Activated naive CD4-positive, alpha-beta T cell treated with anti-CD3 and anti-CD28 coated beads, Interleukin-2, amount 50 U/mL, for 72 hours (primary cell): ENCODE measurements at regions not wholly inside any gene's neighbourhood (a gene's known extent, or its start where the extent isn't known, plus 50 kb on each side); places are given as distances from the start of the nearest gene placed in this dataset.

Source experiments
- ATAC-seq, 2 donors: fragments of 150-1000 bp; cut with Tn5 transposase; 2 replicates each; pipeline ENCODE4 v1.10.0; 2021; ENCODE audit warnings: mild to moderate bottlenecking in 2 of 2, moderate library complexity in 2 of 2
- DNase-seq, 2 donors: peaks; one replicate each; pipeline ENCODE4 v3.0.0; 2021 to 2022; ENCODE audit warnings: low spot score in 2 of 2
- H3K27ac Mint-ChIP-seq, 2 donors: one replicate each; pipeline ENCODE4 v1.8.0; 2022; ENCODE audit warnings: mild to moderate bottlenecking in 2 of 2, mixed read lengths in 2 of 2
- H3K36me3 Mint-ChIP-seq, 2 donors: one replicate each; pipeline ENCODE4 v1.8.0; 2022; ENCODE audit warnings: mixed read lengths in 2 of 2
- H3K9me3 Mint-ChIP-seq, 2 donors: one replicate each; pipeline ENCODE4 v1.8.0; 2022; ENCODE audit warnings: mixed read lengths in 2 of 2

DNA sequence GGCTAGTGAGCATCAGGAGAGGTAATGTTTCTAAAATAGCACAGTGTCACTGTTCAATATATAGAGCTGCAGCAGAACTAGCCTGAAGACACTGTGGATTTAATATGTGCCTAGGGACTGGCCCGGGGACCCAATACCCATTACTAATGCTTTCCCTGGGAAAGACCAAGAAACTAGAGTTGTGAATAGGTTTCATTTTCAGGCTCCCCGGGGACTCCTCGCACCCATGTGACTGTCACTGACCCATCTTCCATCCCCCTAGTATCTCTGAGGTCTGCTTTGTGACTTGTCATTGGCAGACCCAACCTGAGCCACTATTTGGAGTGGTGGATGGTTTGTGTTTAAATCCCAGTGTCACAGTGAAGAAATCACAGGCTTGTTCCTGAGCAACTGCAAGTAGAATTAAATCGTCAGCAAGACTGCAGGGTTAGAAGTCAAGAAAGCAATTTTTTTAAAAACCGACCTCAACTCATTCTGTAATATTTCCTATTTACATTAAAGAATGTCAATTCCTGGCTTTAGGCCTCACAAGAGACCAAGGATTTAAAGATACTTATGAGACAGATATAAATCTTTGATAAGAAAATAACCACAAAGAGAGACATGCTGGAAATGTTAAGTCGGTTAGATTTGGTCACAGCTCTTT lies 130.0 kb upstream of the TNR start:
- Mint-ChIP-seq H3K36me3 (no peaks in the 10 kb centered on the region), H3K9me3 (no peaks in the 10 kb centered on the region), H3K27ac (no peak overlapping the region)
- ATAC-seq (peak in 1 of 2 donors; percentile 20), DNase-seq (no peak)

DNA sequence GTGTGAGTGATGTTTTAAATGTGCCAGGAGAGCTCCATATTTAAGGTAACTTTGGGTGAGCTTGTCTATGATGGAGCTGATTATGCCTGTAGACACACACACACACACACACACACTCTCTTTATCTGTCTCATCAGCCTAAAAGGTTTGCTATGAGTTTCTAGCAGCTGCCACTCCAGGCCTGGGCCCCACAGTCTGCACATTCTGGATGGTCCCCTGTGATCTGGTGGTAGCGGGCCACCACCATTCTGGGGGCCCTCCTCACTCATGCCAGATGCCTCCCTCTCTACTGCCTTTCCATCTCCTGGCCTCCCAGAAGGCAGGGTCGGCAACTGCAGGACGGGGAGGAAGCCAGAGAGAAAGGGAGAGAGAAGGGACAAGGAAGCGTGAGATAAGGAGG lies 129.2 kb upstream of the TNR start:
- Mint-ChIP-seq H3K9me3 (no peaks in the 10 kb centered on the region), H3K27ac (no peak overlapping the region), H3K36me3 (no peaks in the 10 kb centered on the region)
- no peak for ATAC-seq
- no peak for DNase-seq

DNA sequence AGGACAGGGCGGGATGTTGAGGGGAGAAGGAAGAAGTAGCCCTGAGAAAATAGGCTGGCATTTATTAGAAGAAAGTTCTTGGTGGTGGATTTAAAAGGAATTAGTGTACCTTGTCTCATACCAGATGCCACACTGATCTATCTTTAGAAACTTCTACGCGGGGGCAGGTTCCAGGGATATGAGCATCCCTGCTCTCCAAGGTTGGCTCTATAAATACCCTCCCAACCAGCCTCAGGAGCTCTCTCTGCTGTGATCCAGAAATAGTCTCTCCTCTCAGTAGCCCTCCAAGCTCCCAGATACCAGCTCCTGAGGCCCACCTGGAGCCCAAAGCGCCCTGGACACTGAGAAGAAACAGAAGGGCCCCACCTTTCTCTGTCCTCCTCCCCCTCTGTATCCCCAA lies 128.3 kb upstream of the TNR start:
- no peaks in the 10 kb centered on the region for H3K9me3 Mint-ChIP-seq
- ATAC-seq: no peak

DNA sequence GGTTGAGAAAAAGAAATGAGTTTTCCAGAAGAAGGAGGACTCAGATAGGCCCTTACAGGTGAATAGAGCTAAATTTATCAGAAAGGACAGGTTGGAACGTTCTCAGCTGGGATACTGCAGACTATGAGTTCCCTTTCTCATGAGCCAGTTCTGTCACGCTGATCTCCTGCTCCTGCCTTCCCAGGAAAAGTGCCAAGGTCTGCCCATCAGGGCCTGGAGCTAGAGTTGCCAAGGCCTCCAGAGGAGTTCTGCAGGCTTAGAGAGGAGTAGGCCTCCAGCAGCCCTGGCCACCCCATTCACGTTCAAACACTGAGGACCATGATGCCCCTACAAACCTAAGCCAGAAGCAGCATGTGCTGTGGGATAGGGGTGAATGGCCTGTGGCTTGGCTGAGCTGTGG lies 126.8 kb upstream of the TNR start:
- no peak for ATAC-seq
- H3K36me3 Mint-ChIP-seq: no peaks in the 10 kb centered on the region
- no peaks in the 10 kb centered on the region for H3K9me3 Mint-ChIP-seq

More for the DNA sequence above, 128.3 kb upstream of the TNR start:
- H3K36me3 Mint-ChIP-seq: no peaks in the 10 kb centered on the region
- no peak for DNase-seq
- H3K27ac Mint-ChIP-seq: no peak overlapping the region

DNA sequence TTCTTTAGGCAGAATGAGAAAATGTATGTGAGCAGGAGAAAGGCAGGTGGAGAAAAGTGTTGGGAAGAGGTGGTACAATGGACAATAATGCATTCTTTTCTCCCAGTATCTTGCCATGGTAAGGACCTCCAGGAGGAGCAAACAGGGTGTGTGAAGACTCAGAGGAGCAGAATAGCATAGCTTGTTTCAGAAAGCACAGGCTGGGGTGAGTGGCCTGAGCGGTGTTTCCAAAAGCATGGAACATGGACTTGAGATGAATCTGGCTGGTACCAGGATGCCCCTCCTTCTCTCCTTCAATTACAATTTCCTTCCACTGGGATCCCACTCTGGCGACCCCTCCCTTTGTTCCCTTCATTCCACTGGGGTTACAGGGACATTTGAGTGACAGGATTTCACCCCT lies 123.4 kb upstream of the TNR start:
- Mint-ChIP-seq H3K27ac (no peak overlapping the region), H3K36me3 (no peaks in the 10 kb centered on the region), H3K9me3 (no peaks in the 10 kb centered on the region)
- DNase-seq (no peak), ATAC-seq (no peak)

More for the DNA sequence above, 126.8 kb upstream of the TNR start:
- no peak overlapping the region for H3K27ac Mint-ChIP-seq
- DNase-seq: no peak

DNA sequence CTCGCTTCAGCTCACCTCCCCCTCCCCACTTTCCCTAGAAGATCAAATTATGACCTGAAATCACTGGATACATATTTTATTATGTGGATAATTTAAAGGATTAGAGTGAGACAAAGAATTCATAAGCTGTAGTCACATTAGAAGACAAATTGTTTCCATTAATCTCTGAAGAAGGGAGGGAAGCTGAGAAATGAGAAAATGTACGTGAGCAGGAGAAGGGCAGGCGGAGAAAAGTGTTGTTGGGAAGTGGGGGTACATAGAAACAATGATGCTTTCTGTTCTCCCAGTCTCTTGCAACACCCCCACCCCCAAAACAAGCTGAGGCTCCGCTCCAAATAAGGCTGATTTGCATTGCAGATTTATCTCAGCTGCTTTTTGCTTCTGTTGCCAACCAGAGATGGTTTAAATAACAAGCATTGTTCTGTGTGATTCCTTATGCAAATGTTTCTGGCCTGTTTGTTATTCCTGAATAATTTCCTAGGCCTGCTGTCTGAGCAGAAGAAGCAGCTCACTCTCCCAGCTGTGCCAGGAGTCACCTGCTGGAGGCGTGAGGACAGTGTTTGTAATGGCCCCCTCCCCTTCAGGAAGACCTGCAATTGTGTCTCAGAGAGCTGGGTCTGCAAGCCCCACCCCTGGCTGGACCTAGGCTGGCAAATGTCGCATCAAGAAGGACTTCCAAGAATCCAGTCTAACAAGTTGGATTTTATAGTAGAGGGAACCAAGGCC lies 121.8 kb upstream of the TNR start:
- no peaks in the 10 kb centered on the region for H3K9me3 Mint-ChIP-seq
- DNase-seq (no peak), ATAC-seq (no peak)
- H3K36me3 Mint-ChIP-seq: no peaks in the 10 kb centered on the region
- H3K27ac Mint-ChIP-seq: no peak overlapping the region

DNA sequence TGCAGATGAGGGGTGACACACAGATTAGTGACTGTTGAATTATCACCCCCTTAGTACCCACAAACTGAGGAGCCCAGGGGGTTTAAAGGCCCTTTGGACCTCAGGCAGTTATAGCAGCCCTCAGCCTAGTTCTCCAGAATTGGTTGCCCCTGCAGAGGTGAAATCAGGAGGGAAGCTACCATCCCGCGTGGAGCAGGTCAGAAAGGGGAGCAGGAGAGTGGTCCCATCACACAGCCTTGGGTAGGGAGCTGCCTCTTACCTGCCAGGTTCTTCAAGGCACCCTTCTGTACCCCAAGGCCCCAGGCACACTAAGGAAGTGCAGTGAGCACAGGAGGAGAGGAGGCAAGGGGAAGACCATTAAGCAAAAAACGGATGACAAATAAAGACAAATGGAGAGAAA lies 121.2 kb upstream of the TNR start:
- H3K9me3 Mint-ChIP-seq: no peaks in the 10 kb centered on the region
- no peak for ATAC-seq
- no peak overlapping the region for H3K27ac Mint-ChIP-seq

DNA sequence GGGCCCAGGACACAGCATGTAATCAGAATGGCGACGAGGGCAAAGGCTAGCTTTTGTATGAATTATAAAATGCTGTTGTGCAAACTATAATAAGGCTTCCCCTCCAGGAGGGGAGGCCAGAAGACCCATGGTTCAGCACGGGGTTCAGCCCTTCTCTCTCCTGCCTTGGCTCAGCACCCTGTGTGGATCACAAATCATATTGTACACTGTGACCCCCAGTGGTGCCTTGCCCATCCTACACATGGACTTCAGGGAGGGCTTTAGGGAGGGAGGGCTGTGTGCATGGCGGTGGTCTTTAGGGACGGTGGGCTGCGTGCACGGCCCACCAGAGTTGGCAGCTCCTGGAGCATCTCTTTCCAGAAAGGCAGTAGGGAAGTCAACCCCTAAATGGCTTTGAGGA lies 120.8 kb upstream of the TNR start:
- DNase-seq (no peak), ATAC-seq (no peak)
- H3K36me3 Mint-ChIP-seq: no peaks in the 10 kb centered on the region
- no peak overlapping the region for H3K27ac Mint-ChIP-seq
- H3K9me3 Mint-ChIP-seq: no peaks in the 10 kb centered on the region

More for the DNA sequence above, 121.2 kb upstream of the TNR start:
- H3K36me3 Mint-ChIP-seq: no peaks in the 10 kb centered on the region
- DNase-seq: no peak

DNA sequence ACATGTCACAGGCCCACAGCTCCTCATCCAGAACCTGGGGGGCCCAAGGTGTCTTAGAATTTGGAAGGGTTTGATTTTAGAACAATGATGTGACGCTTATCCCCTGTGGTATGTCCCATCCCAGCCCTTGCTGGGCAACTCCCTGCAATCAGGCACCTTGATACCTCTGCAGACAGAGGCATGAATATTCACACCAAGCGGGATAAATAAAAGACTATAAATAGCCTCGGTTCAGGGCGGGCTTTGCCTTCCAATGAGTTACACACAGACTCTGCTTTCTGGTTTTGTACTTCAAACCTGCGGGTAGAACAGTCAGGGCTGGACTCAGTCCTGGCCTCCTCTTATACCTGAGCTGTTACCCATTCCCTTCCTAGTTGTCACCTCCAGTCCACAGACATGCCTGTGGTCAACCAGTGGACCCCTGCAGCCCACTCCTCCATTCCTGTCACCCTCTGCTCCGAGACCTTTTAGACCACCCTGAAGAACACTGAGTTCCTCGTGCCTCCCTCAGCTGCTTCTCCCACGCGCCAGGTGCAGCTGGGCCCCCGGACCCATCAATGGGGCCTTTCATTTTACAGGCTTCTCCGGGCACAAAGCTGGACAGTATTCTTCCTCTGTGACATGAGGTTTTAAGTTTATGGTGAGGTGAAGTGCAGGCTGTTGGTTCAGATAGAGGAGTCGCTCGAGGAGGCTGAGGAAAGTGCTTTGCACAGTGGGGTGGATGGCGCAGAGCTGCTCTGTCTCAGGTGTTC lies 120.1 kb upstream of the TNR start:
- Mint-ChIP-seq H3K27ac (no peak overlapping the region), H3K36me3 (no peaks in the 10 kb centered on the region), H3K9me3 (no peaks in the 10 kb centered on the region)
- DNase-seq (no peak), ATAC-seq (no peak)

DNA sequence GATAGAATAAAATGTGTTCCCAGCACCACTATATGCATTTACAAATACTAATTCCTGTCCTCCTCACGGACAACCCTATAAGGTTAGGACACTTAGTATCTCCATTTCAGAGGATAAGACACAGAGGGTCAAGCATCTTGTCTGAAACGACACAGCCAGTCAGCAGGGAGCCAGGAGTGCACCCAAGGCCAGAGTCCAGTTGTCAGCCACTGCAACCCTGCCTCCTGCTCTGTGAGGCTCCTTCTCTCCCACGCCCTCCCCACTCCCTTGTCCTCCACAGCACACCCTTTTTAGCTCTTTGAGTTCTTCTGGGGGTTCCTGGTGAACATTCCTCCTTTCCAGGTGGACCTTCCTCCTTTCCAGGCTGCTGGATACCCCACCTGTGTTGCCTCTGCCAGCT lies 119.0 kb upstream of the TNR start:
- no peak for DNase-seq
- no peak for ATAC-seq
- H3K36me3 Mint-ChIP-seq: no peaks in the 10 kb centered on the region
- H3K9me3 Mint-ChIP-seq: no peaks in the 10 kb centered on the region
- H3K27ac Mint-ChIP-seq: no peak overlapping the region

DNA sequence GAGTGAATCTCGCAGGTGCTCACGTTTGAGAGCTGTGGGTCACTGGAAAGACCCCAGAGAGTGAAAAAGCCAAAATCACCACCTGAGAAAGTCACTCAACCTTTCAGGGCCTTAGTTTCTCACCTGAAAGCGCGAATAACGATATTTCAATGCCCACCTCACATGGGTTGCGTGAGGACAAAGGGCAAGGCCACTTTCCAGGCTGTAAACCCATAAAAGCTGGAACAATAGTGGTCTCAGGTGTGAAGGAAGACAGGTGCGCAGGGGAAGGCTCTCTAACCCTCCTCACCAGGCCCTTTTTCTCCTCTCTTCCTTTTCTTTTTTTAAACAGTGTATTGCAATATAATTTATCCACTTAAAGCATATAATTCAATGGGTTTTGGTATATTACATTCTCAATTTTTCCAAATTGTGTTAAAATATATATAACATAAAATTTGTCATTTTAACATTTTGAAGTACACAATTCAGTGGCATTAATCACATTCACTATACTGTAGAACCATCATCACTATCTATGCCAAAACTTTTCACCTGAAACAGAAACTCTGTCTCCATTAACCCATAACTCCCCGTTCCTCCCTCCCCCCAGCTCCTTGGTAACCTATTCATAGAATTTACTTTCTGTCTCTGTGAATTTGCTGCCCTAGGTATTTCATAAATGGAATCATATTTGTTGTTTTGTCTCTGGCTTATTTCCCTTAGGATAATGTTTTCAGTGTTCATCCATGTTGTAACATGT lies 118.4 kb upstream of the TNR start:
- no peak overlapping the region for H3K27ac Mint-ChIP-seq
- no peaks in the 10 kb centered on the region for H3K36me3 Mint-ChIP-seq
- DNase-seq (no peak), ATAC-seq (no peak)
- no peaks in the 10 kb centered on the region for H3K9me3 Mint-ChIP-seq

DNA sequence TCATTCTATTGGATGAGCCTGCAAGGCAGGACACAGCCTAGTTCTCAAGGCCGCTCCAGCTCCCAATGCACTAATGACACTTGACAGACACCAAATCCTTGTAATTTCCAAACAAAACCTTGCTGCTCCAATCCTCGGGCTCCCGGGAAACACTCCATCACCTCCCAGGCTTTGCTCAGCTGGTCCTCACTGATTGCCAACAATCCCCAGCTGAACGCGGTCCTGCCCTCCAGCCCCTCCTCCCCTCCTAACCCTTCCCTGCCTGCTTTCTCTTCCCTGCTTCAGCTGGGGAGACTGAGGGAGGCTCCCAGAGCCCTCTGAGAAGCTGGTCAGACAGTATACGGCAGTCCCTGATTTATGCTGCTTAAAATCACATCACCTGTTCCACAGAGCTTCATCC lies 114.4 kb upstream of the TNR start:
- no peaks in the 10 kb centered on the region for H3K36me3 Mint-ChIP-seq
- ATAC-seq (no peak), DNase-seq (no peak)
- no peak overlapping the region for H3K27ac Mint-ChIP-seq
- no peaks in the 10 kb centered on the region for H3K9me3 Mint-ChIP-seq

DNA sequence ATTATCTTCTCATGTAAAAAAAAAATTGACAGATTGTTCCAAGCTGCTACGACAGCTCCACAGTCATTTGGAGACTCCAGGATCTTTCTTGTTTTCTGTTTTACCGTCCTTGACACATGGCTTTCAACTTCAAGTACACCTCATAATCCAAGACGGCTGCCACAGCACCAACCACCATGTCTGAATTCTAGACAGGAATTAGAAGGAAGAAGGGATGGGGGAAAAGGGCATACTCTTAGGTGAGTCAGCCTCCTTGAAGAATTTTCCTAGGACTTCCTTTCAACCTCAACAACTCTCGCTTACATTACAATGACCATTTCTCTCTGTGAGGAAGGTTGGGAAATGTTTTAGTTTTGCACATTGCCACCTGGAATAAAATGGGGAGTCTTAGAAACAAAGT lies 110.3 kb upstream of the TNR start:
- Mint-ChIP-seq H3K27ac (no peak overlapping the region), H3K36me3 (no peaks in the 10 kb centered on the region), H3K9me3 (no peaks in the 10 kb centered on the region)
- ATAC-seq (no peak), DNase-seq (no peak)

DNA sequence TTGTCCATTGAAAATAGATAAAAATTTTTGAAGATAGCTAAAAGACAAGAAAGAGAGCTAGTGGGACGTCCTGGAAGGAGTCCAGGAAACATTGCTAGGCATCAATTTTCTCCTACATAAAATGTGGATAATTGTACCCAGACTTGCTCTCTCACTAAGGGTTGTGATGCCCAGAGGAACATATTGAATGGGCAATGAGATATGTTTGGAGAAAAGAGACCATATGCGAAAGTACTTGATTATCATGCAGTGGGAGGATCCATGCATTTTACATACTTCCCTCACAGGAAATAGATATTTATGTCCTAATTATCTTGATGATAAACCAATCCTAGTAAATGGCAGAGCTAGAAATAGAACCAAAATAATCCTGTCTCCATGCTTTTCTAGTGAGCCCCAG lies 108.4 kb upstream of the TNR start:
- DNase-seq: no peak
- Mint-ChIP-seq H3K27ac (no peak overlapping the region), H3K36me3 (no peaks in the 10 kb centered on the region), H3K9me3 (no peaks in the 10 kb centered on the region)
- no peak for ATAC-seq

DNA sequence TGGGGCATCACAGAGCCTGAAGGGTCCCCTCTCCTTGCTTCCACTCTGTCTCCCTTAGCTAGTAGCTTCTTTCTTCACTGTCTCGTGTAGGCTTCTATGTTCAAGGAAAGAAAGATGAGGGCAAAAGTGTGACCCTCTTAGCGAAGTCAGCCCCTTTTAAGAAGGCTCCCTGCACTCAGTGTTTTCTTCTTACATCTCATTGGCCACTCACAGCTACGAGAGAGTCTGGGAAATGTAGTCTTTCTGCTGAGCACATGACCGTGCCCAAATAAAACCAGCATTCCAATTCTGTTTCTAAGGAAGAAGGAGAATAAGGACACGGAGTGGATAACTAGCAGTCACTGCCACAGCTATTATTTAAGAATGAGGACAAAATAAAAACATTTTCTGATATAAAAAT lies 104.9 kb upstream of the TNR start:
- Mint-ChIP-seq H3K9me3 (peaks cover 0 to 6% of the 10 kb centered on the region in 2 donors), H3K36me3 (no peaks in the 10 kb centered on the region), H3K27ac (no peak overlapping the region)
- DNase-seq (no peak), ATAC-seq (no peak)

DNA sequence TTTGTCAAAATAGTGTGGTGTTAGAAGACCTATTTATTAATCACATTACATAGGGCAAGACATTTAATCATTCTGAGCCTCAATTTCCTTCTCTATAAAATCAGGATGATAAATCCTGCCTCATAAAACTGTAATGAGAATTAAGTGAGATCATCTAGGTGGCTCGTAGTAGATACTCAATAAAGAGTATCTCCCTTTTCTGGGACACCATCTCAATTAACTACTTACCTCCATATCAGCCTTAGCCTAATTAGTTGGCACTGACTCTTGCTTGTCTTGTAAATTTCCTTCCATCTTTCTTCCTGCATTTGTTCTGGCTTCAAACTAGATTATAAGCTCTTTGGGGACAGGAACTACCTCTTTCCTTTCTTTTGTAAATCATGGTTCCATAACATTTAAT lies 102.6 kb upstream of the TNR start:
- no peak overlapping the region for H3K27ac Mint-ChIP-seq
- no peak for DNase-seq
- ATAC-seq: no peak
- H3K36me3 Mint-ChIP-seq: no peaks in the 10 kb centered on the region
- peaks cover 0 to 6% of the 10 kb centered on the region in 2 donors for H3K9me3 Mint-ChIP-seq

DNA sequence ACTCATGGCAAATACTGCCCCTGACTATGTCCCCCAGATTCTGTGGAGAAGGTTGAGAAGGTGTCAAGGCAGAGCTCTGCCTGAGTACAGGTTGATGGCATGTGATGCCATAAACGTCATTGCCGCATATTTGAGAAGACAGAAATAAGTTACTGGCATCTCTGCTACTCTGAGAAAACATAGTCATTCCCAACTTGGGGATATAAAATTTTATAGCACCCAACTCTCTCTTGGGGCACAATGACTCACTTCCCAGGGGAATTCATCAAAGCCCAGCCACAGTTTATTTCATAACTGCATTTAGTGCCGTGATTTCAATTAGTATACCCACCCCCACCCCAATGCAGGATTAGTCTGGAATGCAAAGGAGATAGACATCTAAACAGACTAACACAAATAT lies 101.9 kb upstream of the TNR start:
- ATAC-seq (no peak), DNase-seq (no peak)
- Mint-ChIP-seq H3K36me3 (no peaks in the 10 kb centered on the region), H3K9me3 (peaks cover 0 to 6% of the 10 kb centered on the region in 2 donors), H3K27ac (no peak overlapping the region)
